IPS DF 4.7 (cell line): ENCODE measurements at regions not wholly inside any gene's neighbourhood (a gene's known extent, or its start where the extent isn't known, plus 50 kb on each side); places are given as distances from the start of the nearest gene placed in this dataset.
"Not testable (repeated sequence)": the region's sequence is repeated elsewhere in the genome, so short reads cannot be mapped to it uniquely, and the experiment has no call there.

Experiments used
- DNase-seq: peaks from one replicate; pipeline ENCODE4 v3.0.0-alpha.2; 2013; ENCODE audit warnings: low spot score; ENCODE audit errors: extremely low read depth

DNA sequence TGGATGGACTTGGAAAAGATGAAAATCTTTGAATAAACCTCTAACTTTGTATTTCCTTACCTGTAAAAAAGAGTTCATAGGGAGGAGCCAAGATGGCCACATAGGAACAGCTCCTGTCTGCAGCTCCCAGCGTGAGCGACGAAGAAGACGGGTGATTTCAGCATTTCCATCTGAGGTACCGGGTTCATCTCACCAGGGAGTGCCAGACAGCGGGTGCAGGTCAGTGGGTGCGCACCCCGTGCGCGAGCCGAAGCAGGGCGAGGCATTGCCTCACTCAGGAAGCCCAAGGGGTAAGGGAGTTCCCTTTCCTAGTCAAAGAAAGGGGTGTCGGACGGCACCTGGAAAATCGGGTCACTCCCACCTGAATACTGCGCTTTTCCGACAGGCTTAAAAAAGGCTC lies 191.3 kb upstream of the DDX18 start:
- not testable (repeated sequence) for DNase-seq

DNA sequence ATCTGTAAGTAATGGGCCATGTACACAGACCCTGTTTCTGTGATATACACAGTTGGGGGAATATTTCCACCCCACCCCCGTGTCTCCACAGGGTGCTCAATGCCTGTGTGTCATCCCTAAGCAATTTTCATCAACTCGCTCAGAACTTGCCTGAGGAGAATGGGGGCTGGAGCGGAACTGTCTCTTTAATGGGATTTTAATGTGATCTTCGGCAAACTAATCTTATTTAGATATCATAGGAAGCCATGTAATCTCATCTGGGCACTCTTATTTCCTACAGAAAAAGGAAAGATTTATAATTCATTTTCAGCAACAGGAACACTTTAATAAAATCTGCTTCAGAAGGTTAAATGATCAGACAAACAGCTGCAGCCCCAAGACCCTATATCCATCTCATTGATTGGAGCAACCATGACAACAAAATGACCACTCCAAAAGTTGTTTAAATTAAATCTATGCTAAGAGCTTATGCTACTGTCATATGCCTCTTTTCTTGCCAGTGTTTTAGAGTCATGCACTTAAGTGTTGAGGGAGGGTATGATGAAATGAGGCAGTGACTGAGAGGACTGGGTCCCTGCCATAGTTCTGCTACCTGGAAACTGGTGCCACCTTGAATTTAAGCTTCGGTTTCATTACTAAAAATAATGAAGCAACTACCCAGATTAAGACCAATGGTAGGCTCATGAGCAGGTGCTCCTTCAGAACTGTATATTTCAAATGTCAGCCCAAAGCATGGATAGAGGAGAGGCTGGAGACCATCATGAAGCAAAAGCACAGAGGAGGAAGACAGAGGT lies 183.1 kb upstream of the DDX18 start:
- no peak for DNase-seq

DNA sequence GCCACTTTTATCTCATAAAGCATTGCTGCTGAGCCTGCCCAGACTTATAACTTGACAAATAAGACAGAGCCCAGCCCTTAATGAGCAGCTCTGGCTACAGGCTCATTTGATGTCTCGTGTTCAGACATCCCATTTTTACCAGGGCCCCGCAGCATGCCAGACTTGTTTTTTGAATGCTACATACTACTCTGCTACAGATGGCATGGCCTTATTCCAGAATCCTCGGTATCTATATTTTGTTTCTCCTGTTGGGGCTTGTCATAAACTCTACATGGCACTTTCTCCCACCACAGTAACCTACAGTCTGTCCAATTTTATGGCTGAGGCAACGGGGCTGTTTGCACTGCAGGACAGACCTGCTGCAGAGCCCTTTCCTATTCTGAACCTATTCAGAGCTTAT lies 179.0 kb upstream of the DDX18 start:
- no peak for DNase-seq

DNA sequence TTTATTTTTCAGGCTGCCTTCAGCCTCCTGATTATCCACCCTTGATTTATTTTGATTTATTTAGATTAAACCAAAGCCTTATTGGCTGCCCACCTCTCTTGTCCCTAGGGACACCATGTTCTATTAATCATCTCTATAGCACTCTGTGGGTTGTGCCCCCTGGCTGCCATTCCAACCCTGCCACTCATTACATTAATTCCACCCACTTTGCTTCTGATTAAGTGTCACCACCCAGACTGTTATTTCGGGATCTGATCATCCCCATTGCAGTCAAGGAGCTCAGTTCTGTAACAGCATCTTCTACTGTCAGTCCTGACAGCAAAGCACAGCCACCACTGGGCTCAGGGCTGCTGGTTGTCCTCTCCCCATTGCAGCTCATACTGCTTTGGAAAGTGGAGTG lies 175.1 kb upstream of the DDX18 start:
- DNase-seq: no peak

DNA sequence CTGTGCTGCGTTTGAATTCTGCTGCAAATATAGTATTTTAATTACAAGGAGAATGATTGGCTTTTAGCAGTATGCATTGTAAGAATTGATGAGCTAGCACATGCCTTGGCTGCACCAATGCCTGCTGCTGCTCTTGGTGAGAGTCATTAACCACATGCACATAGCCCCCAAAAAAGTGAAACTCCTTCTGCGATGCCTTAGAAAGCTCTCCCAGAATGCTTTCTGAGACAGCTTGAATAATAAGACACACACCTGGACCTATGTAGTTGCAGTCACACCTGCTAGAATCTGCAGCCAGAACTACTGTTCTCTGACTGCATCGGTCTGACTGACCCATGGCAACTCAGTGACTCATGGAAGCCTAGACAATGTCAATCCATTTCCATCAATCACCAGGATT lies 170.1 kb upstream of the DDX18 start:
- no peak for DNase-seq

DNA sequence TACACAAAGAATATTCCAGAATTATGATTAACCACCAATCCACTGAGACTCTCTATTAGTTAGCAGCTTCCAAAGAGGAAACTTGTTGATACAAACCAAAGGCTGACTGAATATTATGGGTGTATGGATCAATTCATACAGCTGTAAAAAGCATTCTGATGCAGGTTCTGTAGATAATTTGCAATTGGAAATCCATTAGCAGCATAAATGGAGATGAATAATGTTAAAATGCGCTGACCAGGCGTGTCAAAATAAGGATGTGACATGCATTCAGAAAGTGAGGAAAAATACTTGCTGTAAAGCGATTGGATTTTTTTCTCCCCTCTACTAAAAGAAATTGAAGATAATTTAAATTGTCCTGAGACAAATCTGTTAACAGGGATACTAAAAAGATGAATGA lies 169.0 kb upstream of the DDX18 start:
- DNase-seq: no peak

DNA sequence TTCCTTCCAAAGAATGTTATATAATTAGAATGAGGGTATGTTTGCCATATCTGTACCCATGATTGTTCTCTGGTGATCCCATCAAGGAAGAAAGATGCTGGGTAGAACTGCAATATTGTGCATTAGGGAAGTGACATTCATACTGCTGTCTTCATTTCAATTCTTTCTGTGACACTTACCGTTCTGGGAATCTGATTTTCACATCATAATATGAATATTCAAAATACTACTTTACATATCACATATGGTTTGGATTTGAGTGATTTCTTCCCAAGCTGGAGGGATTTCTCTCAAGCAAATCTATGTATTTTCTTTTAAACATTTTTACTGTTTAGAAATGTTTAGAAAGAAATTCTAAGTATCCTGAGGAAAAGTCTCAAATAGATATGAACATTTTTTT lies 168.4 kb upstream of the DDX18 start:
- DNase-seq: no peak

DNA sequence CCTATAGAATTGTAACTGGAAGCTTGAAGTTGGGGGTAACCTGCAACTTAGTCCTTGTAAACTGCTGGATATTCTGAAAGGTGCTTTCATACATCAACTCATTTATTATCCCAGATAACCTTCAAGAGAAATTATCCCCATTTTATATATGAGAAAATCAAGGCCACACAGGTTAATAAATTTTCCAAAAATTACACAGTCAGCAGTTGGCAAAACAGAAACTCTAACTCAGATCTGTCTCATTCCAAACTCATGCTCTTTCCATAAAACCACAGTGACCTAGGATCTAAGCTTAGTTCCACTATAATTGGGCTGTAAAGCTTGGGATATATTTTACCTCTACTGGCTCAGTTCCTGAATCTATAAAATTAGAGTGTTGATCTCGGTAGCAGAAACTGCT lies 167.6 kb upstream of the DDX18 start:
- no peak for DNase-seq

DNA sequence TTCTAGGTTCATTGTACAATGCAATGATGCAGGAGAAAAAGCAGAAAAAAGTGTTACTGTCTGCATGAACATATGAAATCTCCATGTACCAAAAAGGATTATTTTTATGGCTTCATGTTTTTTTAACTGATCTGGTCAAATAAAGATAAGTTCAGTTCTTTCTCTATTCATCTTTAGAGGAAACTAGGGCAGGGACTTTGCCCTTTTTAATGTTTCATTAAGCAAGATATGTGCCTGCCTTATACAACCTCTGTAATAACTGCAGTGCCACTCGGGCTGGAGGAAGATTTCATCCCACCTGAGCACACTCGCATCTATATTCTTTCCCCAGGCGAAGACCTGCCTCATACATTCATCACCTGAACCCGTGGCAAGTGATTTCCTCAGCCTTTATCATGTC lies 157.9 kb upstream of the DDX18 start:
- no peak for DNase-seq

DNA sequence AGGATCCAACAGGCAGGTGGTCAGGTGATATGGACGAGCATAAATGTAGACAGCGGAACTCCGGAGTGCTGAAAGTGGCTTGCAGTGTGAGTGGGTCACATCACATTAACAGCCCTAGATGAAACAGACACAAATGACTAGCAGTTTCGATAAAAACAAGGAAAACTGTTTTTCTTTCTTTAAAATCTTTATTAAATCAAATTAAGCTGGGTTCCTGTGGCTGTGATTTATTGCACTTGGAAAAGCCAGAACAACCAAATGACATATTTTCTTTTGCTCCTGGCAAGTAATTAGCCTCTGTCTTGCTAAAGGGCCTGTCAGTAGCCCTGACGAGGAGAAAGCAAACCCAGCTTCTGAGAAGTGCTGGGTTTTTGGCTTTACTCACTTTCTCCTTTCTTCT lies 152.9 kb upstream of the DDX18 start:
- DNase-seq: no peak

DNA sequence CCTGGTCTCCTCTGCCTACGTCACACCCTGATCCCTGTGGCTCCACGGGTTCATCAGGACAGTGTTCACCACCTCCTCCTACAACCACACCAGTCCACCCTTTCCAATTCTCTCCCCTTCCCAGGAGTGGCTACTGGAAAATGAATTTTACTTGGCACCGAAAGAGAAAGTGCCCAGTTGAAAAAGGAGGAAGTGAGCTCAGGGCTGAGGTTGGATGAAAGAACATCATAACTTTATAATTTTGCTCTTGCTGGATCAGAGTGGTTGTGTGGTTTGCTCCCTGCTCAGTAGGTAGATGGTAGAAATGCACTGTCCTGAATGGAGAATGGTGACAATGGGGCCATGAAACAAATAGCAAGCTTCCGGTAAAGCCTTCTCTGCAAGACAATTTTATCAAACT lies 140.3 kb upstream of the DDX18 start:
- DNase-seq: no peak

DNA sequence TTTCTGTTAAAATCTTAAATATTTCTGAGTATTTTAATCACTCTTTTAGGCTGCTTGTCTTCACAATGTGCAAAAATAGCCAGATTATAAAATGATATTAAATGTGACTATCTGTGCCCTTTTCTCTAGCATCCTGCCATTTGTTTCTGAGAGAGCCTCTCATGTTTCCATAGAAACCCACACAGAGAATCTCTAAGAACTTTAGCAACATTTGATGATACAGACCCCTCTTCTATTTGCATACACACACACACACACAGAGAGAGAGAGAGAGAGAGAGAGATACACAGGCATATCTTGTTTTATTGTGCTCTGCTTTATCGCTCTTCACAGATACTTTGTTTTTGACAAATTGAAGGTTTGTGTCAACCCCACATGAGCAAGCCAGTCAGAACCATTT lies 134.5 kb upstream of the DDX18 start:
- no peak for DNase-seq

DNA sequence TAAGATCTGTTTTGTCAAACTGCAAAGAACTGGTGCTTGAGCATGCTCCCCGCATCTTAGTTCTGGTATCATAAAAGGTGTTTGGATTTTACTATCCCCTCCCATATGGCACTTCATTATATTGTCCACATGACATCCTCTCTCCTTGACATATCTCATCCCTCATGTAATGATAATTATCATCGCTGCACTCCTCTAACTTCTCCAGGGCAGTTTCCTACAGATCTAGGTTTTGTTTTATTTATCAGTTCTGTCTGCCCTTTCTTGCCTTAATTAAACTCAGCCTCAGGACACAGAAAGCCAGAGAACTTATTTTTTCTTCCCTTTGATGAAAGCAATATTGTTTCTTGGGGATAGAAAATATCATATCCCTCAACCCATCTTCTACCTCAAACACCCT lies 129.6 kb upstream of the DDX18 start:
- no peak for DNase-seq

DNA sequence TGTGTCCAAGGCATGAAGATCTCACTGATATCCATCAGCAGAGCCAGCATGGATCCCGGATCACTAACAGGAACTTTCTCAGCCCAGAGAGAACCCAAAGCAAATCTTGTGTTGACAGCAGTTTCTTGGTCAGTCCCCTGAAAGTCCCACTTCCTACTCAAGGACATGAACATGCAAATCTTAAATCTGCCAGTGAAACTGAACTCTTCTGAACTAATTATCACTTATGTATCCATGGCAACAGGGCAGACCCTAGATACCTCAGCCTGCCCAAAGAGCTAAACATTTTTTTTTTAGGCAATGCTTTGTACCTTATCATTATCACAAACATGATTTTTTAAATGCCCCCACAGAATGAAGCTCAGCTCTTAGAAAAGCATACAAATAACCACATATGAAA lies 127.8 kb upstream of the DDX18 start:
- no peak for DNase-seq

DNA sequence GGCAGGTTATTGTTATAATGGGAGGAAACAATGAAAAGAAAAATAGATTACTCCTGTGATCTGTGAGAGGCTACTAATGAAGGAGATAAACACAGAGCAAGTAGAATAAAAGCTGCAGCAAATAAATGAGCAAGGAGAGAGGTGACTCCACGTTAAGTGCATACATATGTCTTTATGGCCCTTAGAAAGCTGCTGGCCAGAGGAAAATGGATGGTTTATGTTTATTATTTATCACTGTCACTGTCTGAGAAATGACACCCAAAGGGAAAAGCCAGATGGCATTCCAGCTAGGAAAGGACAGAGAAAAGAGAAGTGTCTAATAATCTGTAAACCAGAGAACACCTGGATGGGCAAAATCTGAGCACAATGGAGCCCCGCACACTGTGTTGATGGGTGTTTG lies 122.9 kb upstream of the DDX18 start:
- DNase-seq: no peak

DNA sequence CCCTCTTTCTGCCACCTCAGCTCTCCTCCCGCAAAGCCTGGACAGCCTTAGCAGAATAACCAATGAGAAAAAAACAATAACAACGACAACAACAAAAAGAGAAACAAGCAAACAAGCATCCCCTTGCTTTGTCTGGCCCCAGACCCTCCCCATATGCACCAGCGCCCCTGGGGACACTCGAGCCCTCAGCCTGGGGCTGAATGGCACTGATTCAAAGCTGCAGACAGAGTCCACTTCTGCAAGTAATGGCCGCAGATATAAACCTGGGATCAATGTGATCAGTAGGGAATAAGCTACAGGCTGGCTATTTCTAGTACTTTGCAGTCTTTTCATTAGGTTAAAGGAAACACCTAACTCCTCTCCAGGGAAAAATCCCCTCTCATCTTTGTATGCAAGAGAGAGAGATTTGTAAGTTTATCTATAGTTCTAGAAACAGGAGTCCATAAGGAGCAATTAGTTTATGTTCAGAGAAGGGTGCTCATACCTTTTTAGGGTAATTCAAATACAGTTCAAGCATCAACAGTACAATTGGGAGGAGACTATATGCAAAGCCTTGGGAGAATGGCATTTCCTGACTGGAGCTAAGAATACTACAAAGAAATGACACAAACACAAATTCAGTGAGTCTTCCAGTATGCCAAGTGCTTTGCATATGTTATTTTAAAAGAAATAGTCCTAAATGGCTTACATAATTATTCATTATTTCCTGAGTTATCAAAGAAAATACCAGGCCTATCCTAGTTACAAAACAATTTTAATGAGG lies 122.3 kb upstream of the DDX18 start:
- no peak for DNase-seq

DNA sequence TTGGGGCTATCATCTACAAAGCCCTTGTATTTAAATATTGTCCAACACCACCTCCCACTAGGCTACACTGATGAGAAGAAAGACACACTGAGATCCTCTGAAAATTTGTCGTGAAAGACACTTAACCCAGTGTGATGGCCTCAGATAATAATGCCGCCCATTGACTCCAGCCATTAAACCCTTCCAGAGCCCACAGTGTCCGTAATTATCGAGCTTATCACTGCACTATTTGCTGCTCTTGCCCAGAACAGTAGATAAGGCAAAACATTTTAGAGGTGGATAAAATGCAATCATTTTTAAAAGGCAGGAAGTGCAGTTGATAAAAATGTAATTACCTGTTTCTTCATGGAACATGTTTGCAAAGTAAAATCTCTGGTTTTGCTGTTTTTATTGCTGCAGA lies 121.3 kb upstream of the DDX18 start:
- DNase-seq: no peak

DNA sequence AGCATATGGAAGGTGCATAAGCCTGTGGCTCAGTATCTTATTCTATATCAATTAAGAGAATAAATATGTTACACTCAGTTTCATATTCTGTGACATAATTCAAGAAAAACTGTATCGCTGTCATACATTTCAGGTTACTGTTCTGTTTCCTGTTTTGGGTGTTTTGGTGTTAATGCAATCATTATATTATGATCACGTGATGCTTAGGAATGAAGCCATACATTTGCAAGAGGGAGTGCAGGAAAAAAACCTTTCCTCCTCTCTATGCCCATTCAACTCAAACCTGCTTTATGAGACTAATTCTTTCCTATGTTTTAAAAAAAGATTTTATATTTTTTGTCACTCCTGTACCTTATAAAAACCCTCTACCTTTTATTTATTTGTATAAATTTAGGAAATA lies 120.8 kb upstream of the DDX18 start:
- no peak for DNase-seq

DNA sequence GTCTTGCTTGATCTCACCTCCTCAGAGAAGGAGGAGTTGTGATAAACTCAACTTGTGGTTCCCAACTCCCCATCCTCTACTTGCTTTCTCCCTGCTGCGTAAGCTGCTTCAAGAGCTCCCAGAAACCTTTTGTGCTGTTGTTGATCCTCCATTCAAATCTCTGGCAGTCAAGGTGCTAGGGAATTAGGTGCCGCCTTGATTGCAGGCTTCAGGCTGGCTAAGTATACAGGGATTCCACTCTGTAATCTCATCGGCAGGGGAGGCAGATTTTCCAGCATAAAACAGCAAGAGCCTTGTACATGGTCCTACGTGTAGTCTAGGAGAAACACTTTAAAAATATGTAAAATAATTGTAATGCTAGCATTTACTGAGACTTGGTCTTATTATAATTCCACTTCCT lies 116.2 kb upstream of the DDX18 start:
- no peak for DNase-seq

DNA sequence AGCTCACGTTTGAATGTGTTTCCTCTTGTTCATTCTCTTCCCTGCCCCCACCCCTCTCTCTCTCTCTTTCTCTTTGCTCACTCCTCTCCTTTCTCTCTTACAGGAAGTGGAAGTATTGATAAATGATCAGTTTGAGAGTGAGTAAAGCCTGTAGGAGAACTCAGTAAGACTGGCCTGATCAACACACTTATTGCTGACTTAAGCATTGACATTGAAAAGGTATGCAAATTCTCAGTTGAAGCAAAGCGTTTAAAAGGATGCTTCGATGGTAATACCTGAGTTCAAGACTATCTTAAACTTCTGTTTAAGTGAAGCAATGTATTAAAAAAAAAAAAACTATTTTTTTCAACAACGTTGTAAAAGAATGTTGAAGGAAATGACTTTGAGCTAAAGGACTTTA lies 115.7 kb upstream of the DDX18 start:
- no peak for DNase-seq

DNA sequence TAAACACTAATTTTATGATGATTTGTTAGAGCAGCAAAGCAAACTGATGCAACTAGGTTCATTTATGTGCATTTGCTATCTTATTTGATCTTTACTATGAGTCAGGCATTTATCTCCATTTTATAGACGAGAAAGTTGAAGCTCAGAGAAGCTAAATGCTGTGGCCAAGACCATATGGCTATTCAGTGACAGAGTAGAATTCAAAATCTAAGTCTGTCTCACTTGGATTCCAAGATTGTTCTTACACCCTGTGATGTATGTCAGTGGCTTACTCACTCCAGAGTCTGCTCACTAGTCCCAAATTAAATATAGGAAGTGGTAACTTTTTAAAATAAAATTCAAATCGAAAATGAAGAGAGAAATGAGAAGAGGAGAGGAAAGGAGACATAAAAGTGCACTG lies 114.0 kb upstream of the DDX18 start:
- no peak for DNase-seq

DNA sequence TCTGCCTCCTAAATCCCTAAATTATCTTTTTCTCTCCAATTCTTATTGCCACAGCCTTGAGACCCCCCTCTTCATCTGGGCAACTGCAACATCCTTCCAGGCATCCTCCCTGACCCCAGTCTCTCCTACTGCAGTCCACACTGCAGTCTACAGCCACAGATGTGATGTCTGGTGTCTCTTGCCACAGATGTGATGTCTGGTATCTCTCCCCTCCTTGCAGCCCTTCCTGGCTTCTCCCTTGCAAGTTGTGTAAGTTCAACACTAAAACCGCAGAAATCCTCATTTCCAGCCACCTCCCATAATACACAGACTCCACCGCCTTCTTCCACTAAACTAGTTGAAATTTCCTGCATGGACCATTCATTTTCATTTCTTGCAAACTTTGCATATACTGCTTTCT lies 113.1 kb upstream of the DDX18 start:
- no peak for DNase-seq

DNA sequence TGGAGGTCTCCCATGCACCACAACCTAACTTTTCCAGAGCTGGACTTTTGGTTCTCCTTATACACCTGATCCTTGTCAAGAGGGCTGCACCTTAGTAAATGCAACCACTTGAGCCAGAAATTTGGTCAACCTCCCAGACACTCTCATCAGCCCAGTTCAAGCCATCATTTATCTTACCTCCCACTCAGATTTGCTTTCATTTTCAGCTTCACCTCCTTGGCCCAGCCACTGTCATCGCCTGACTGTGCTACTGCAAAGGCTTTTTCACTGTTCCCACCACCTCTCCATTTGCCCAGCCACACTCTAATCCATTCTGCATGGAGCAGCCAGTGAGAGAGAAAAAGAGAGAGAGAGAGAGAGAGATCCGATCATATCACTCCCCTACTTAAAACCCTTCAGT lies 112.4 kb upstream of the DDX18 start:
- DNase-seq: no peak
